ENCODE measurements at regions not wholly inside any gene's neighbourhood (a gene's known extent, or its start where the extent isn't known, plus 50 kb on each side); places are given as distances from the start of the nearest gene placed in this dataset.
A peak's percentile ranks its signal among the peaks of the same experiment; 100 is the strongest.

DNA sequence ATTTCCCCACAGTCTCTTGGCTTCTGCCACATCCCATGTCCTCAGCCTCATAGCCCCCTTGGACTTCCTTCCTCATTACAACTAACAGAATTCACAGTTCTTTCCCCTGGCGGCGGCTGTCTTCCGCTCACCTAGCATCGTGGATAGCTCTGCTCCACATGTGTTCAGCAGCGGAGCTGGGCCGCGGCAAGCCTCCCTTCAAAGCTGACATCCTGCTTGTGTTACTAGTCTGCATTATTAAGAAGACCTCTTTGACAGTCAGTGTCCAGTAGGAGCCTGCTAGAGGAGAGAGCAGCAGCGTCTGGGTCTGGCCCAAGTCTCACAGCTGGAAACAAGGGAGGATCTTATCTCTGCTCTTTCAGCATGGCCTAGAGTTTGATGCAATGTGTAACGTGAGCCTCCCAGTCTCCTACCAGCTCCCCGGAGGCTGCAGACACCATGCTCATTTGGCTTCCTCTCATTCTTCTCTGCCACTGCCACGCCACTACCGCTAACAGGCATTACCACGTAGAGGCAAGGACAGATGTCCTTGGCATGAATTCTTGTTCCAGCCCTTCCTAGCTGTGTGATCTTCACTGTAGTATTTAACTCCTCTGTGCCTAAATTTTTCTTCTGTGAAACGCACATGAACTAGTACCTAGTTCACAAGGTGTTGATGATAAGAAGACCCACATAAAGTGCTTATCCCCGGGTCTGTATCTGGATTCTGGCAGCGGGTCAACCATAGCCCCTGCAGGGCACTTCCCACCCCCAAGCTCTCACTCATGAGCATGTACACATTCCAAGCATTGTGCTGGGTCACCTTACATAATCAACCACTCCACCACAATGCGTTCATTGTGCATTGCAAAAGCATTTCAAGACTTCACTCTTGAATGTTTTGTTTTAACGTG, 107.1 kb upstream of the BACH2 start:
- DNase-seq (ENCODE audit: low read depth) = peak; percentile 24

DNA sequence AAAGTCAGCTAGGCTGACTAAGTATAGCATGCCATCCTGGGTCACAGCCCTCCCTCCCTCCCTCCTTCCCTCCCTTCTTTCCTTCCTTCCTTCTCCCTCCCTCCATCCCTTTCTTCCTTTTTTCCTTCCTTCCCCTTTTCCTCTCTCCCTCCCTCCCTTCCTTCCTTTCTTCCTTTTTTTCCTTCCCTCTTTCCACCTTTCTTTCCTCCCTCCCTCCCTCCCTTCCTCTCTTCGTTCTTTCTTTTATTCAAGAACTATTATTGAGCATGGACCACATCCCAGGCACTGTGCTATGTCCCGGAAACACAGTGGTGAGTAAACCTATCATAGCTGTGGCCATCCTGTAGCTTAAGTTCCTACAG, 106.2 kb upstream of the BACH2 start:
- no peak for DNase-seq (ENCODE audit: low read depth)

- DNase-seq (ENCODE audit: low read depth) = no peak
These were observed 105.5 kb upstream of the BACH2 start for GRCh38 chr6:90401933-90402830.

DNA sequence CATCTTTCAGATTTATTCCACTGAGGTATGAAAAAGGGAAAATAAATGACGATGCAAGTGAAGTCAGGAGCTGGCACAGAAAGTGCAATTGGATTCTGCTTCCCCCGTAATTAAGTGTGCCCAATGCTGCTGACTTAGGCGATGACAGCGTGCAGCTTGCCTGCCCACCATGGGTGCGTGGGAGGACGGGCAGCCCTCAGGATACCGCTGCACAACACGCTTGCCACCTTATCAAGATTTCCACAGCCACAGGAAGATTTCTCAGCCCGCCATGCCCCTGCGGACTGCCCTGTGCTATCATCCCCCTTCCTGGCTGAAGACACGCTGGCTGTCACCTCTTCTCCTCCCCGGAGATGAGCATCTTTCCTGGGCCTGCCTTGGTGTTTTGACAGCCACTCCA, 103.3 kb upstream of the BACH2 start:
- no peak for DNase-seq (ENCODE audit: low read depth)

DNA sequence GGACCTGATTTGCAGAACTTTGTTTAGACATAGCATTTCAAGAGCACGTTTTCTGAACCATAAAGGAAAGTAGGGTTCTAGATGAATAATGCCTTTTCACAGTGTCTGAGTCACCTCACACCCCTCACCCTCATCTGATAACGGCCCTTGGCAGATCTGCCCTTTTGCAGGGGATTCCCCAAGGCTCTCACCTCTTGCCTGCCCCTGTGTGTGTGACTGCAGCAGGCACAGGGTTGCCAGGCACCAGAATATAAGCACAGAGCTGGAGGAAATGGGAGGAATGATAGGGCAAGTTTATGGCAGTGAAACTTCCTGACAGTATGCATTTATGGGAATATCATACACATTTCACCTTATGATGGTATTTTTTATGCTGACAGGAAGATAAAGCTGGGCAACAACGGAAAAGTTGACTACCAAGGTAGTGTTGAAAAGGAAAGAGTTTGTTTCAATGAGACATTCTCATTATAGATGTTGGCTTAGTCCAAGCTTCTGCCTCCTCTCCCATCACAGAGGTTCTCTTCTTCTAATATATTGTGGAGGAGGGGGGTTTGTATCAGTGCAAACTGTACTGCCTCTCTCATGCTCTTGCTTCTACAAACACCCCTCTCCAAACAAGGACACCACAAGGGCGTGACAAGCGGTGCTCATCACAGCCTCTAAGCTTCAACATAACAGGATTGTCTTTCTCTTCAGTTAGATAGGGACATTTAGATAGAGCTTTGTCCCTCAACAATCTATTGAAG, 101.5 kb upstream of the BACH2 start:
- DNase-seq (ENCODE audit: low read depth) = no peak

DNA sequence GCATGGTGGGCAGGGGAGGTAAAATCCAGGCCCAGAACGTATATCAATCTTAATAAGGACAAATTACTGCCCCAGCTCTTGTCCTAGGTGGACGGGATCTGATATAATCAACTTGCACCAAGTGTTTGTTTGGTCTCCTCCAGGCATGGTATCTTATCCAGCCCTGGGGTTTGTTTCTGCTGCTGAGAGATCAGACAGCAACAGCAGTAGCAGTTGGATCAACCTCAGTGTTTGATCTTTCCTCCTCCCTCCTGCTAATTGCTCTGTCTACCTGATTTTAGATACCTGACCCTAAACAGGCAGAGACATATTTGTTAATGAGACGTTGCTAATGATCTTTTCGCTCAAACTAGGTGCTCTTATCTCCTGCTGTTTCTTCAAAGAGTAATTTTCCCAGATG, 100.4 kb upstream of the BACH2 start:
- DNase-seq (ENCODE audit: low read depth) = no peak

GRCh38 chr6:90393232-90393884, 96.7 kb upstream of the BACH2 start:
- DNase-seq (ENCODE audit: low read depth) = peak; percentile 38

GRCh38 chr6:90390379-90390778, 93.7 kb upstream of the BACH2 start:
- no peak for DNase-seq (ENCODE audit: low read depth)

DNA sequence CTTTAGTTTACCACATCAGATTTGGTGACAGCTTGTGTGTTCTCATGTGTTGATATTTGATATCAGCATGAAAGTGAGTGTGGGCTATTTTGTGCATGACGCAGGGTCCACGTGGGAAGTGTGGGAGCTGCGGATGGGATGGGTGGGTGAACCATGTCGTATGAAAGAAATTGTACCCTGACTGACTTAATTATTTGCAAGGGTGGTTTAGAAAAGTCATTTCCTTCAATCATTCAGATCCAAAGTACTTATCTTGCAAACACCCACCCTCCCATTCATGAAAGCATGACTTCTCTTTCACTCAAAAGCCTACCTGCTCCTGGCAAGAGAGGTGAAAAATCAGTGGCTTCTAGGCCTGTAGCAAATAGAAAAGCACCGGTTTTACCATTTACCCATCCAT, 91.8 kb upstream of the BACH2 start:
- no peak for DNase-seq (ENCODE audit: low read depth)

DNA sequence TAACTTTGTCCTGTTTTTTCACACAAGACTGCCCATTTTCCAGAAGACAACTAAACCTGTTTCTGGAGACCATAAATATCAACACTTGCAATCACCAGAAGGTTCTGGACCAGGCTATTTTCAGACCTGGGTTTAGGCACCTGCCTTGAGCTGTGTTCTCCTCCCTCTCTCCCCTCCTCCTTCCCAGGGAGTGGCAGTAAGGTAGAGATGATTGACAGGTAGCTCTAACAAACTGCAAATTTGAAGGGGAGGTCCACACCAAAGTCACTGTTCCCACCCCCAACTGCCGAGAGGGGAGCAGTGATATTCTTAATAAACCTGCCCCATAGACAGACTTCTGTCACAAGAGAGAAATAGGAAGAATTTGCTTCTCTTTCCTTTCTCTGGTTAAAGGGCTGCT, 91.2 kb upstream of the BACH2 start:
- no peak for DNase-seq (ENCODE audit: low read depth)

GRCh38 chr6:90387383-90387775, 90.7 kb upstream of the BACH2 start:
- DNase-seq (ENCODE audit: low read depth) = no peak

DNA sequence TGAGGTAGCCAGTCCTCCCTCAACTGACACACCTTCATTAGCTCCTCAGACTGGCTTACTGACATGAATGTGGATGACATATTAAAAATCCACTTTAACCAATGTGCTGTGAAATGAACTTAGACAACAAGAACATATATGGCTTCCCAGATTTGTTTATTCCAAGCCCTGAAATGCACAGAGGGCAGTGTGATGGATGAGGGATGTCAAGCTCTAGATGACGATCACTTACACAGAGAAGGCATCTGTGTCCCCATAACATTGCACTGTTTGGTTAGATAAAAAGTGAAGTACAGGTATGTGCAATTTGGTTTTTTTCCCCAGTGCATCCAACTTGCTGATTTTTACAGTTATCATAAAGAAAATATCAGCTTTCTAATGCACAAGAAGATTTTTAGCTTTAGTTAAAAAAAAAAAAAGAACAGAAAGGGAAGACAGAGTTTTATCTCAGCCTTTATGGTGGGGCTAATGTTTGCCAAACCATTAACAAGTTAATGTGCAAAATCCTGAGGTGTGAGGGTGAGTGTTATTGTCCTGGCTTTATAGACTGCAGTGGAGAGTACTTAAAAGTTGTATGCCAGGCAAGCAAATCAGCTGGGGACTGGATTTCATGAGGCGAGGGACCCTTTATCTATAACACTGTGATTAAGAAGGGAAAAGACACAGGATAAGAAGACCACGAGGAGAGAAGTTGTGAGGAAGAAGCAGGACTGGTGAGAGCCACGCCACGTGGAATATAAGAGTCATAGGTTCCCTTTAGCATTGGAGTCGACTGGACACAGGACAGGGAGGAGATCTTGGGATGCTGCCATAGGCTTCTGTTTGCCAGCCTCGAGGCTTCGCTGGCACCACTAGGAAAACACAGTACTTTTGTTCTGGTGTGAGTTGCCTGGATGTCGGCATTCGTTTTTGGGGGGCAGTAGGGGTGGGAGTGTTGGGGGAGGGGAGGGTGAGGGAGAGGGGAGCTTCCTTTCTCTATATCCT, 90.0 kb upstream of the BACH2 start:
- no peak for DNase-seq (ENCODE audit: low read depth)

DNA sequence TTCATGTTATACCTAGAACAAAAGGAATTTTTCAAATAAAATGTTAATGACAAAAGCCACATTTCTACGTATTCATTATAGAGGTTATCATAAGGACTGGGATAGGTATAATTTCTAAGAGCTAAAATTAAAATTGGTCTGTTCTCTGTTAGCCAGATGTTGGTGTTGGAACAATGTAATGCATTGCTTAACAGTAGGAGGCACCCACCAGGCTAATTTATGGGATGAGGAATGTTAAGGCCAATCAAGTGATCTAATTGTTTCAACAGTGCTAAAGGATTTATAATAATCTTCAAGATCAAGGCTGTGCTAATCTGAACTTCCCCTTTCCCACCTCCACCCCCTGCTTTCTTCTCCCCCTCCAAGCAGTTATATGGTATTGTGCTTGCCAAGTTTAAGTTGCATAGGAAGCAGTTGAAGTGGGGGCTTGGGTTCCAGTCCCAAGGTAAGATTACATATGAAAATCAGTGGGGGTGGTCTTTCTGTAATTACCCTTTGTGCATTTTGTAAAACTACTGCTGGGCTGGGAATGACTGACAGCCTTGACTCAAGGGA, 89.2 kb upstream of the BACH2 start:
- DNase-seq (ENCODE audit: low read depth) = no peak

DNA sequence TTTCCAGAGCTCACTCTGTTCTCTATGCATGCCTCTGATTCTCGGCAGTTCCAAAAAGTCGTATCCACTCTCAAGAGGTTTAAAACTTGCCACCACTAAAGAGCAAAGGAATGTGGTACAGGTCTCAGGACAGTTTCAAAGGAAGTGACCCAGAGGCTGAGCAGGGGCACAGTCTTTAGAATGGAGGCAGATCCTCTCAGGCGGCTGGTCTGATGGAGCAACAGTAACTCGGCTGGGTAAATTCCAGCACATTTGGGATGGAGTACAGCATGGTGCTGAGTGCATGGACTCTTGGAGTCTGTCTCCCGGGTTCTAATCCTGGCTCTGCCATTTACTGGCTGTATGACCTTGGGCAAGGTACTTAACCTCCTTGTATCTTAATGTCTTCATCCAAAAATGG, 88.1 kb upstream of the BACH2 start:
- DNase-seq (ENCODE audit: low read depth) = no peak

DNA sequence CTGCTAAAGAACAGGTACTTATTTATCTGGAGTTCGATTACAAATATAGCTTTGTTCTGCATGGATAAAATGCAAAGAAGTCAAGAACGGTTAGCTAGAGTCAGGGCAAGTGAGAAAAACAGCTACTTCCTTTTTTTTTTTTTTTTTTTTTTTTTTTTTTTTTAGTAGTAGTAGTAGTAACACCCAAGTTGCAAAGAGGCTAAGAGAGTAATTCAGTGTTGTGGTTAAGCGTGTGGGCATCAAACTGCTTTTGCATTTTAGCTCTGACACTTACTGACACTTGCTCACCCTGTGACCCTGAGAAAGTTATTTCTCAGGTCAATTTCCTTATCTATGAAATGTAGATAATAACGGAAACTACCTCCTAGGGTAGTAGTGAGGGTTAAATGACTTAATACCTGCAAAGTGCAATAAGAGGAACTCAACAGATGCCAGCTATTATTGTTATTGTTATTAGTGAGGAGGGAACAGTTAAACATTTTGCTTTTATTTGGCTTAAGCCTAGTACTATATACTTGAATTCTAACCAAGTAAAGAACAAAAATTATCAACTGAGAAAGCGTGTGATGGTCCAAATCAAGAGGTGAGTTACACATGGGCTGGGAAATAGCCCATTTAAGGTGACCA, 86.7 kb upstream of the BACH2 start:
- DNase-seq (ENCODE audit: low read depth) = no peak

DNA sequence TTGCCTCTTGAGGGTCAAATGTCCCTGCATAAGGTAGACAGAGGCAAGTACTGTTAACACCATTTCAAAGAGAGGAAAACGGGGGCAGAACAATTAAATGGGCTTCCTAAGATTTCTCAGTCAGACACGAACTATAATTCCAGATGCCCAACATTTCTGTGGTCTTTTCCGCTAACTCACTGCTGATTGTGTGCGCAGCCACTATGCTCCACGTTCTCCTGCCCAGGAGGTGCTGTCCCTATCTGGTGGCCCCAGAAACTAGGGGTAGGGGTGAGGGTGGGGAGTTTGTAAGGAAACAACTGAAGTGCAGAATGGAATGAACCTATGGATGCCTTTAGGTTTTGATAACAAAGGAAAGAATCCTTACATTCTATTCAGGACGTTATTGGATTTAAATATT, 86.1 kb upstream of the BACH2 start:
- no peak for DNase-seq (ENCODE audit: low read depth)

GRCh38 chr6:90375681-90376439, 79.2 kb upstream of the BACH2 start:
- DNase-seq (ENCODE audit: low read depth) = no peak

DNA sequence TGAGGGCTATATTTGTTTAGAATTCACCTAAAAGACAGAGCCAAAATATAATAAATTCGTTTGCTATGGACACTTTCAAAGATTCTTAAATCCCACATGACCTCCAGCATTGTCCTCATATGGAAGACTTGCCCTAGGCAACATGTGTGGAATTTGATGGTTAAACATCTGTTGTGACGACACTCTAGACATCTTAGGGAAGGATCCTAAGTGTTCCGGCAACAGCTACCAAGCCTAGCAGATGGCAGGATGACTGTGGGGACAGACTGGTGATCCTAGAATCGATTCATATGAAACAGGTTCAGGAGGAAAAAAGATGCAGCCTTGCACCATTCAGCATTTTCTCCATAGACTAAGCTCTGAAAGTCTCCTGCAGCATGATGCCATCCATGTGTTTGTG, 77.6 kb upstream of the BACH2 start:
- DNase-seq (ENCODE audit: low read depth) = no peak

DNA sequence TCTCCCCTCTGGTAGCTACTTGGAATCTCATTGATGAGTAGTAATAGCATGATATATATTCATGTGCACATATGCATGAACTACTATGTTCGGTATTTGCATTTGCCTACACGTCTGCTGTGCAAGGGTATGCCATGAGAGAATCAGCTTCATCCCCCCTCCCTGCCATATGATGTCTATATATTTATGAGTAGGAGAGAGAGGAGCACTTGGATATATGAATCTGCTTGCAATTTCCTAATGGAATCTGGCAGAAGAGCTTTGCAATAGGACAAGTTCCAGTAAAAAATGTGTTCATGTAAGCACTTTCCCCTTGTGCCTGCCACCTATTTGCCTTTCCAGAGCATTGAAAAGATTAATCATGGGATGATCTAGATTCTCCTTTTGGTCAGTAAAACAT, 76.2 kb upstream of the BACH2 start:
- DNase-seq (ENCODE audit: low read depth) = no peak

All from forelimb muscle (tissue), 1 donor.